Fibroblast of the aortic adventitia (primary cell): ENCODE measurements at regions not wholly inside any gene's neighbourhood (a gene's known extent, or its start where the extent isn't known, plus 50 kb on each side); places are given as distances from the start of the nearest gene placed in this dataset.
"Not testable (repeated sequence)": the region's sequence is repeated elsewhere in the genome, so short reads cannot be mapped to it uniquely, and the experiment has no call there.

Source experiments
- DNase-seq: peaks from one replicate; pipeline ENCODE4 v3.0.0-alpha.2; 2010; ENCODE audit warnings: low read depth
- H3K4me3 ChIP-seq: 2 replicates; pipeline ENCODE4 v1.5.1; 2011; ENCODE audit warnings: low read depth, mild to moderate bottlenecking, control low read depth, low read length, moderate library complexity
- TF ChIP-seq, protein P1 (sequence below): IDR thresholded peaks from 2 replicates; pipeline ENCODE4 v1.5.1; 2011; ENCODE audit warnings: mild to moderate bottlenecking, low read length, control low read depth, inconsistent platforms; ENCODE audit not compliant: insufficient read depth

DNA sequence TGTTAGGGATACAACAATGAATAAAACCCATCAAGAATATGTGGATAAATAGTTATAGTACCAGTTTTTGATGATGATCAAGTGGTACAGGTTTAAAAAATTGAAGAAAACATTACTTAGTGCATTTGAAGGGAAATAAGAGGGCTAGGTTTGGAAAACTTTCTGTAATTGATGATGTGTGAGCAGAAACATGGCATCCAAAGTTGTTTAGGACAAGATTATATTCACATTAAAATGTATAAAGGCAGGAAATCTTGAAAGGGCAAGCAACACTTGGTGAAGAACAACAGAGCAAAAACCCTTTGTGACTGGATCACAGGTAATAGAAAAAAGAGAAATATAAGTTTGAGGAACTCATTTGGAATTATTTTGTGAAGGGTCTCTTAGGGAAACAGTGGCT, 572.3 kb upstream of the RAG2 start:
- no peak overlapping the region for H3K4me3 ChIP-seq
- TF ChIP-seq, protein P1, sequence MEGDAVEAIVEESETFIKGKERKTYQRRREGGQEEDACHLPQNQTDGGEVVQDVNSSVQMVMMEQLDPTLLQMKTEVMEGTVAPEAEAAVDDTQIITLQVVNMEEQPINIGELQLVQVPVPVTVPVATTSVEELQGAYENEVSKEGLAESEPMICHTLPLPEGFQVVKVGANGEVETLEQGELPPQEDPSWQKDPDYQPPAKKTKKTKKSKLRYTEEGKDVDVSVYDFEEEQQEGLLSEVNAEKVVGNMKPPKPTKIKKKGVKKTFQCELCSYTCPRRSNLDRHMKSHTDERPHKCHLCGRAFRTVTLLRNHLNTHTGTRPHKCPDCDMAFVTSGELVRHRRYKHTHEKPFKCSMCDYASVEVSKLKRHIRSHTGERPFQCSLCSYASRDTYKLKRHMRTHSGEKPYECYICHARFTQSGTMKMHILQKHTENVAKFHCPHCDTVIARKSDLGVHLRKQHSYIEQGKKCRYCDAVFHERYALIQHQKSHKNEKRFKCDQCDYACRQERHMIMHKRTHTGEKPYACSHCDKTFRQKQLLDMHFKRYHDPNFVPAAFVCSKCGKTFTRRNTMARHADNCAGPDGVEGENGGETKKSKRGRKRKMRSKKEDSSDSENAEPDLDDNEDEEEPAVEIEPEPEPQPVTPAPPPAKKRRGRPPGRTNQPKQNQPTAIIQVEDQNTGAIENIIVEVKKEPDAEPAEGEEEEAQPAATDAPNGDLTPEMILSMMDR = no peak
- no peak for DNase-seq

DNA sequence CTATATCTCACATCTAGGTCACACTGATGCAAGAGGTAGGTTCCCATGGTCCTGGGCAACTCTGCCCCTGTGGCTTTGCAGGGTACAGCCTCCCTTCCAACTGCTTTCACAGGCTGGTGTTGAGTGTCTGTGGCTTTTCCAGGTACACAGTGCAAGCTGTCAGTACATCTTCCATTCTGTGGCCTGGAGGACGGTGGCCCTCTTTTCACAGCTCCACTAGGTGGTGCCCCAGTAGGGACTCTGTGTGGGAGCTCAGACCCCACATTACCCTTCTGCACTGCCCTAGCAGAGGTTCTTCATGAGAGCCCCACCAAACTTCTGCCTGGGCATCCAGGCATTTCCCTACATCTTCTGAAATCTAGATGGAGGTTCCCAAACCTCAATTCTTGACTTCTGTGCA, 547.4 kb upstream of the RAG2 start:
- not testable (repeated sequence) for DNase-seq, H3K4me3 ChIP-seq

GRCh38 chr11:37142591-37142990, 544.6 kb upstream of the RAG2 start:
- no peak for DNase-seq
- TF ChIP-seq, protein P1 = no peak
- H3K4me3 ChIP-seq = no peak overlapping the region

DNA sequence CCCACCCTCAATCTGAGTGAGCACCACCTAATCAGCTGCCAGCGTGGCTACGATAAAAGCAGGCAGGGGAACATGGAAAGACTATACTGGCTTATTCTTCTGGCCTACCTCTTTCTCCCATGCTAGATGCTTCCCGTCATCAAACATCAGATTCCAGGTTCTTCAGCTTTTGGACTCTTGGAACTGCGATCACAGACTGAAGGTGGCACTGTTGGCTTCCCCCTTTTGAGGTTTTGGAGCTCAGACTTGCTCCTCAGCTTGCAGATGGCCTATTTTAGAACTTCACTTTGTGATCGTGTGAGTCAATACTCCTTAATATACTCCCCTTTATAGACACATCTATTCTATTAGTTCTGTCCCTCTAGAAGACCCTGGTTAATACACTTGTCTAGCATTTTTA, 543.7 kb upstream of the RAG2 start:
- no peak for DNase-seq
- no peak overlapping the region for H3K4me3 ChIP-seq
- TF ChIP-seq, protein P1 = no peak

GRCh38 chr11:37135606-37136005, 537.6 kb upstream of the RAG2 start:
- not testable (repeated sequence) for DNase-seq, H3K4me3 ChIP-seq

GRCh38 chr11:37134637-37135036, 536.6 kb upstream of the RAG2 start:
- H3K4me3 ChIP-seq = no peak overlapping the region
- no peak for DNase-seq
- TF ChIP-seq, protein P1 = no peak

- TF ChIP-seq, protein P1 = no peak
- H3K4me3 ChIP-seq = no peak overlapping the region
- no peak for DNase-seq
These were observed 526.3 kb upstream of the RAG2 start for GRCh38 chr11:37124384-37124783.

DNA sequence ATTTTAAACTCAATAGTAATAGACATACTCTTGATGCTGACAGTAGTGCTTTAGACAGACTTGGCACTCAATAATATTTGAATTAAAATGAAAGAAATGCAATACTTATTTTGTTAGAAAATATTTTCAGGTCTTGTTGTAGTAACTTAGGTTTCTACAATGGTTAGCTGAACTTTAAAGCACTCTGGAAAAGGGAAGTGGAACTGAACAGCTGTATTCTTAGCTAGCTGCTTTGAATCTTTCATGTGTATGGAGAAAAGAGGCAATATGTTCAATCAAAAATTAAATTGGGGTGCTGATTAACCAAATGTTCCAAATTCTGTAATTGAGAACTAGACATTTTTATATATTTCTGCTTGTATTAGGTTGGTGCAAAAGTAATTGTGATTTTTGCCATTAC, 517.9 kb upstream of the RAG2 start:
- TF ChIP-seq, protein P1 = no peak
- no peak for DNase-seq
- H3K4me3 ChIP-seq = no peak overlapping the region
